GM12878 (cell line): ENCODE measurements at regions not wholly inside any gene's neighbourhood (a gene's known extent, or its start where the extent isn't known, plus 50 kb on each side); places are given as distances from the start of the nearest gene placed in this dataset.

Experiments used
- ATAC-seq: fragments of 200-7000 bp; cut with Tn5 transposase; 3 replicates; pipeline ENCODE4 v1.9.1; 2020; ENCODE audit warnings: mild to moderate bottlenecking, moderate library complexity
- BruUV-seq: library from RNA; stranded (reverse); fragments of 400-500 nt; replicated peaks from 2 replicates; lab custom pipeline; 2021; lab: Mats Ljungman, UMichigan
- CTCF ChIA-PET: fragments of 300-600 bp; sonication (Branson Sonifier 250); formaldehyde crosslinking; extraction: SDS; loops from one replicate; lab custom pipeline; 2021; ENCODE audit warnings: inconsistent platforms; lab: Yijun Ruan, JAX
- POLR2A ChIA-PET: fragments of 350-600 bp; formaldehyde crosslinking; extraction: SDS; loops from one replicate; lab custom pipeline; 2021; ENCODE audit warnings: inconsistent platforms; lab: Charles Lee
- RAD21 ChIA-PET: fragments of 300-600 bp; sonication (Branson Sonifier 250); formaldehyde crosslinking; loops from one replicate; lab custom pipeline; 2023; ENCODE audit warnings: antibody characterized with exemption; ENCODE audit not compliant: unreplicated experiment; lab: Charles Lee
- SMC1A ChIA-PET: fragments of 300-600 bp; sonication (Branson Sonifier 250); formaldehyde crosslinking; loops from one replicate; lab custom pipeline; 2023; ENCODE audit not compliant: unreplicated experiment, uncharacterized antibody; lab: Charles Lee
- DNase-seq: peaks from one replicate; pipeline ENCODE4 v3.0.0-alpha.2; 2011; ENCODE audit warnings: low read depth, low spot score
- FAIRE-seq: peaks from 3 replicates; lab custom pipeline; 2011; peaks lifted over from hg19 to GRCh38; lab: Jason Lieb, UNC
- H2AFZ ChIP-seq: 2 replicates; pipeline ENCODE4 v1.6.0; 2011; ENCODE audit warnings: low read depth, low read length, control low read depth; ENCODE audit not compliant: control insufficient read depth
- H3K27ac ChIP-seq: 2 replicates; pipeline ENCODE4 v1.5.1; 2011; ENCODE audit warnings: control low read depth; ENCODE audit not compliant: control insufficient read depth, insufficient read depth
- H3K27me3 ChIP-seq, 2 experiments: replicated peaks in 1 of 2; 2 replicates each; pipeline versions ENCODE4 v1.6.0 to v1.6.1; 2011; ENCODE audit warnings: low read length in 1 of 2; ENCODE audit not compliant: control insufficient read depth in 2 of 2, insufficient read depth in 2 of 2
- H3K36me3 ChIP-seq, 2 experiments: 2 replicates each; pipeline ENCODE4 v1.5.1; 2011; ENCODE audit warnings: low read length in 1 of 2; ENCODE audit not compliant: control insufficient read depth in 2 of 2, insufficient read depth in 2 of 2
- H3K4me1 ChIP-seq: 2 replicates; pipeline ENCODE4 v1.6.1; 2011; ENCODE audit warnings: mild to moderate bottlenecking, low read length, moderate library complexity, mixed read lengths; ENCODE audit not compliant: control insufficient read depth, insufficient read depth
- H3K4me2 ChIP-seq: 2 replicates; pipeline ENCODE4 v1.6.0; 2011; ENCODE audit warnings: control low read depth; ENCODE audit not compliant: control insufficient read depth, insufficient read depth
- H3K4me3 ChIP-seq: fragments of 200-600 bp; sonication (generic); 2 replicates; pipeline ENCODE4 v1.5.1; 2016
- H3K79me2 ChIP-seq: 2 replicates; pipeline ENCODE4 v1.6.0; 2011; ENCODE audit warnings: low read length; ENCODE audit not compliant: control insufficient read depth, insufficient read depth
- H3K9ac ChIP-seq: 2 replicates; pipeline ENCODE4 v1.8.0; 2011; ENCODE audit warnings: low read length, control low read depth, mixed read lengths; ENCODE audit not compliant: control insufficient read depth, insufficient read depth
- H3K9me3 ChIP-seq: replicated peaks from 3 replicates; pipeline ENCODE4 v1.5.1; 2011; ENCODE audit warnings: mild to moderate bottlenecking, low read length; ENCODE audit not compliant: control insufficient read depth, insufficient read depth
- H4K20me1 ChIP-seq: 2 replicates; pipeline ENCODE4 v1.6.0; 2011; ENCODE audit not compliant: control insufficient read depth, insufficient read depth
- ATF7 ChIP-seq: fragments of 450-650 bp; IDR thresholded peaks from 2 replicates; pipeline ENCODE4 v1.6.1; 2016; ENCODE audit warnings: low read depth, mild to moderate bottlenecking
- BCL11A ChIP-seq: IDR thresholded peaks from 2 replicates; pipeline ENCODE4 v1.6.1; 2011; ENCODE audit warnings: low read depth, low read length
- CREB1 ChIP-seq: IDR thresholded peaks from 2 replicates; pipeline ENCODE4 v1.6.1; 2012; ENCODE audit warnings: low read depth, mild to moderate bottlenecking, inconsistent platforms
- CREM ChIP-seq: IDR thresholded peaks from 2 replicates; pipeline ENCODE4 v1.6.1; 2014; ENCODE audit warnings: antibody characterized with exemption, low read depth
- E2F8 ChIP-seq: fragments of 450-650 bp; IDR thresholded peaks from 2 replicates; pipeline ENCODE4 v1.6.1; 2018; ENCODE audit warnings: mild to moderate bottlenecking, low read depth, moderate library complexity; ENCODE audit not compliant: partially characterized antibody
- EP300 ChIP-seq, 2 experiments: fragments of 150-350 bp in 1 of 2; IDR thresholded peaks; 2 replicates each; pipeline ENCODE4 v1.6.1; 2011 to 2012; ENCODE audit warnings: low read depth in 2 of 2, low read length in 2 of 2, borderline replicate concordance in 1 of 2, improper control_type of control experiment in 1 of 2, inconsistent platforms in 1 of 2; ENCODE audit not compliant: control insufficient read depth in 1 of 2
- GABPA ChIP-seq: IDR thresholded peaks from 2 replicates; pipeline ENCODE4 v1.6.1; 2014; ENCODE audit warnings: antibody characterized with exemption, low read depth, mild to moderate bottlenecking, inconsistent platforms
- HDAC2 ChIP-seq: fragments of 200-600 bp; sonication (generic); IDR thresholded peaks from 2 replicates; pipeline ENCODE4 v1.6.1; 2017
- NBN ChIP-seq: fragments of 450-650 bp; IDR thresholded peaks from 2 replicates; pipeline ENCODE4 v1.6.1; 2016
- PRDM15 ChIP-seq: fragments of 450-650 bp; formaldehyde crosslinking; IDR thresholded peaks from 2 replicates; pipeline ENCODE4 v1.4.0; 2020; ENCODE audit warnings: mild to moderate bottlenecking, moderate library complexity
- RAD21 ChIP-seq: IDR thresholded peaks from 2 replicates; pipeline ENCODE4 v1.6.1; 2011; ENCODE audit warnings: mild to moderate bottlenecking, low read depth, low read length, moderate library complexity; ENCODE audit not compliant: insufficient read depth
- RAD51 ChIP-seq: fragments of 450-650 bp; IDR thresholded peaks from 2 replicates; pipeline ENCODE4 v1.6.1; 2016; ENCODE audit warnings: moderate library complexity, mild to moderate bottlenecking, inconsistent platforms
- SIX5 ChIP-seq: IDR thresholded peaks from 2 replicates; pipeline ENCODE4 v1.6.1; 2011; ENCODE audit warnings: mild to moderate bottlenecking, low read depth, low read length, moderate library complexity; ENCODE audit not compliant: severe bottlenecking
- STAT3 ChIP-seq: IDR thresholded peaks from 2 replicates; pipeline ENCODE4 v1.6.1; 2011; ENCODE audit warnings: low read depth, low read length, improper control_type of control experiment
- TCF3 ChIP-seq: IDR thresholded peaks from 2 replicates; pipeline ENCODE4 v1.6.1; 2012; ENCODE audit warnings: low read depth, mild to moderate bottlenecking, low read length, borderline replicate concordance; ENCODE audit not compliant: insufficient read depth
- USF2 ChIP-seq: IDR thresholded peaks from 2 replicates; pipeline ENCODE4 v1.6.1; 2011; ENCODE audit warnings: low read depth, low read length, improper control_type of control experiment, borderline replicate concordance
- WGBS: methylation state at CpG from one replicate; pipeline ENCODE4 v1.1.6; 2016; ENCODE audit warnings: low lambda C conversion rate; ENCODE audit not compliant: insufficient replicate concordance, insufficient coverage; ENCODE audit errors: missing lambda C conversion rate; 5-methylcytosine and 5-hydroxymethylcytosine counted together
- in situ Hi-C: fragments of 300-500 bp; cut with MboI; formaldehyde crosslinking; loops from 9 replicates; pipeline ENCODE4 v1.14.3; 2018; ENCODE audit warnings: mixed read lengths
- intact Hi-C: fragments of 100-400 bp; cut with micrococcal nuclease; formaldehyde crosslinking; loops from one replicate; pipeline ENCODE4 v1.14.2; 2022; ENCODE audit not compliant: unreplicated experiment

- H3K27ac ChIP-seq = no peak overlapping the region
- ChIA-PET RAD21 (interaction anchor here (1.0 kb wide), 1 partner anchor 319 kb away, joined by 3 read pairs; no protein-coding TSS in a partner anchor), CTCF (interaction anchor here (0.7 to 3.0 kb wide), 13 partner anchors 9 to 753 kb away, joined by 3 to 12 read pairs (median 4); no protein-coding TSS in a partner anchor), POLR2A (no interaction called here), SMC1A (interaction anchor here (1.0 to 1.6 kb wide), 3 partner anchors 20 to 319 kb away, joined by 3 to 7 read pairs (median 5); no protein-coding TSS in a partner anchor)
- H3K36me3 ChIP-seq = no peaks in the 10 kb centered on the region
- no peaks in the 10 kb centered on the region for H3K27me3 ChIP-seq
- ATAC-seq = peak; percentile 91
- BruUV-seq = no TSS peak
- no peaks in the 10 kb centered on the region for H3K79me2 ChIP-seq
- H4K20me1 ChIP-seq = no peaks in the 10 kb centered on the region
- H3K4me2 ChIP-seq = no peak overlapping the region
- FAIRE-seq = peak; percentile 86
- H2AFZ ChIP-seq = peak overlapping the region; percentile 41; the same call in 1 of the 2 replicates
- H3K9ac ChIP-seq = no peak overlapping the region
- in situ Hi-C loops = no loop called here
- H3K4me1 ChIP-seq = no peaks in the 10 kb centered on the region
- DNase-seq = no peak
- H3K9me3 ChIP-seq = no peaks in the 10 kb centered on the region
- intact Hi-C loops = loop anchor here (1.0 kb wide), 3 partner anchors 21 to 319 kb away; no protein-coding TSS in a partner anchor
- WGBS = 5% methylated on average over 8 of the region's 8 CpGs
- H3K4me3 ChIP-seq = no peak overlapping the region
- TF ChIP-seq PRDM15 (CRISPR knock-in tag) = no peak
- no peak for TF ChIP-seq STAT3
- peak; percentile 55 for TF ChIP-seq RAD21
- no peak for TF ChIP-seq BCL11A
- no peak for TF ChIP-seq E2F8
- peak; percentile 61 for TF ChIP-seq CREB1
- no peak for TF ChIP-seq GABPA
- TF ChIP-seq HDAC2 = no peak
- no peak for TF ChIP-seq RAD51
- peak; percentile 52; the same call in 1 of the 2 replicates for TF ChIP-seq CREM
- TF ChIP-seq USF2 = no peak
- TF ChIP-seq NBN = no peak
- no peak for TF ChIP-seq SIX5
- no peak for TF ChIP-seq ATF7
- no peak for TF ChIP-seq TCF3
- no peak for TF ChIP-seq EP300 (IDR thresholded peaks at IDR 0.05; ENCODE audit: borderline replicate concordance in 1 of 2, control insufficient read depth in 1 of 2, low read depth in 2 of 2, low read length in 2 of 2)
Observed at GRCh38 chr6:148144917-148145521, 197.6 kb upstream of the SASH1 start.
